HTR-8/SVneo (cell line): ENCODE measurements at regions not wholly inside any gene's neighbourhood (a gene's known extent, or its start where the extent isn't known, plus 50 kb on each side); places are given as distances from the start of the nearest gene placed in this dataset.
"Not testable (repeated sequence)": the region's sequence is repeated elsewhere in the genome, so short reads cannot be mapped to it uniquely, and the experiment has no call there.

Source experiments
- DNase-seq: peaks from one replicate; pipeline ENCODE4 v3.0.0; 2011; ENCODE audit warnings: low spot score, mixed read lengths; ENCODE audit not compliant: insufficient read length
- FAIRE-seq: peaks from 2 replicates; lab custom pipeline; 2011; peaks lifted over from hg19 to GRCh38; lab: Jason Lieb, UNC

DNA sequence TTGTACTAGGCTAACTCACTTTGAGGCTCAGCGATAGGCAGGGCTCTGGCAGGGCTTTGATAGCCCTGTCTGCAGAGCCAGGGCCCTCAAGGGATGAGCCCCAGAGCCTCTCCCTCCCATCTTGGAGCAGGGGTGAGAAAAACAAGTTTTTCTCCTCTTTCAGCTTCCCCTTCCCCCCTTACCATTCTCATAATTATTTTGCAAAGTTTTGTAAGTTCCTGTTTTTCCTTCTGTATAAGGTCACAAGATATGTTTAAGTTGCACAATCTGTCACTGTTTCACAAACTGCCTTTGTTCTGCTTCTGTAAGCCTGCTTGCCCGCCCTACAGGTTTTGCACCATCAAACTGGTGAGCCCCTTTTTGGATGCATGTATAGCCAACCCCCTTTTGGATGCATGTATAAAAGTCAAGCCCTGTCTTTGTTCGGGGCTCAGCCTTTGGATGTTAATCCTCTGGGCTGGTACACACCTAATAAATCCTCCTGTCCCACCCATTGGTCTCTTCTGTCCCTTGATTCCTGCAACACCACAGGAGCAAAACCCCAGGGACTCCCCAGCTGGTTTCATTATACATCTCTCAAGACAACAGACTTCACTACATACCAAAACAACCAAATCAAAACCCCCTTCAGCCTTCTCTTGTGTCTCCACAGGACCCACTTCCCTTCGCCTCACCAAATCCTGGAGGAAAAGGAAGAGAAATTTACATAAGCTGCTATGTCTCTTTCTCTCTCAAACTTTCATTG is 52.5 kb upstream of the RESF1 start:
- FAIRE-seq = no peak
- DNase-seq = no peak

GRCh38 chr12:31903025-31903424 is 56.2 kb upstream of the RESF1 start:
- FAIRE-seq = no peak
- DNase-seq = no peak

- no peak for FAIRE-seq
- DNase-seq = no peak
These were observed 58.9 kb upstream of the RESF1 start for GRCh38 chr12:31900271-31900670.

DNA sequence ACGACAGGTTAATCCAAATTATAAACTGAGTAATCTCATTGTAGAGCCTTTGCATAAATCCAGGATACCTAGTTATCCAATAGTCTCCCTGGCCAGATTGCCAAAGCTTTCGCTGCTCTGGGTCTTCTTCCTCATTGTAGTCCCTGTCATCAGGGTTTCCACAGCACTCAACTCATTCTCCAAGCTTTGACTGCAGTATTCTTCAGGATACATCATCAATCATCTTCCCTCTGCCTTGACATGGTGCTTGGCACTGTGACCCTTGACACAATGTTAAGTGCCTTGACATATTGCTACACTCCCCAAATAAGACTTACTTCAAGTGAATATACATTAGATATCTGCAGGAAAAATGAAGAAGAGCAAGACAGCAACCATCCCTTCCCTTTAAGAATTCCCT is 60.1 kb upstream of the RESF1 start:
- no peak for DNase-seq
- FAIRE-seq = no peak

DNA sequence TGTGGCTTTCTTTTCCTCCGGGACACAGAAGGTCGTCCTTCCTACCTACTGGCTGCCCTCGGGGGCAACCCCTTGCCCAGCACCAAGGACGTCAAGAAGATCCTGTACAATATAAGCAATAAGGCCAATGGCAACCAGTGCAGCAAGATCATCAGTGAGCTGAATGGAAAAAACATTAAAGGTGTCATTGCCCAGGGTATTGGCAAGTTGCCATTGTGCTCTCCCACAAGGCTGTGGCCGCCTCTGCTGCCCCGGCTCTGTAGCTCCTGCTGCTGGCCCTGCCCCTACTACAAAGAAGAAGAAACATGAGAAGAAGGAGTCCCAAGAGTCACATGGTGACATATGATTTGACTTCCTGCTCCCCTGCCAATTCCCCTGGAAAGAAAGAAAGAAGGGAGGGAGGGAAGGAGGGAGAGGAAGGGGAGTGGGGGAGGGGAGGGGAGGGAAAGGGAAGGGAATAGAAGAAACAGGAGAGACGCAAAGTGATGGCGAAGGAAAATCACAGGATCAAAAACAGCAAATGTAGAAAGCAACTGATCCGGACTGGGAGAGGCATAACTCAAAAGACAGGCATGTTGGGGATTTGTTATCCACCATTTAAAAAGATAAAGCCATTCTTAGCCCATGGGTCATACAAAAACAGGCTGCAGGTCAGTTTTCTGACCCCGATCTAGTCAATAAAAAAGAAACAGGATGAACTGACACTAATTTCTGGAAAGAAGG is 61.3 kb upstream of the RESF1 start:
- FAIRE-seq (no peak), DNase-seq (peak; percentile 22)

DNA sequence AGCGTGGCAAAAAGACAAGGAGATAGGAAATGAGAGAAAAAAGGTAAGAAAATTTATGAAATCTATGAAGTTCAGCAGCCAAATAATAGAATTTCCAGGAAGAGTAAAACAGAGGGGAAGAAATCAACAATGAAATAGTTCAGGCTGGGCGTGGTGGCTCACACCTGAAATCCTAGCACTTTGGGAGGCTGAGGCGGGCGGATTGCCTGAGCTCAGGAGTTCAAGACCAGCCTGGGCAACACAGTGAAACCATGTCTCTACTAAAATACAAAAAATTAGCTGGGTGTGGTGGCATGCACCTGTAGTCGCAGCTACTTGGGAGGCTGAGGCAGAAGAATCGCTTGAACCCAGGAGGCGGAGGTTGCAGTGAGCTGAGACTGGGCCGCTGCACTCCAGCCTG is 62.1 kb upstream of the RESF1 start:
- DNase-seq, FAIRE-seq: not testable (repeated sequence)

DNA sequence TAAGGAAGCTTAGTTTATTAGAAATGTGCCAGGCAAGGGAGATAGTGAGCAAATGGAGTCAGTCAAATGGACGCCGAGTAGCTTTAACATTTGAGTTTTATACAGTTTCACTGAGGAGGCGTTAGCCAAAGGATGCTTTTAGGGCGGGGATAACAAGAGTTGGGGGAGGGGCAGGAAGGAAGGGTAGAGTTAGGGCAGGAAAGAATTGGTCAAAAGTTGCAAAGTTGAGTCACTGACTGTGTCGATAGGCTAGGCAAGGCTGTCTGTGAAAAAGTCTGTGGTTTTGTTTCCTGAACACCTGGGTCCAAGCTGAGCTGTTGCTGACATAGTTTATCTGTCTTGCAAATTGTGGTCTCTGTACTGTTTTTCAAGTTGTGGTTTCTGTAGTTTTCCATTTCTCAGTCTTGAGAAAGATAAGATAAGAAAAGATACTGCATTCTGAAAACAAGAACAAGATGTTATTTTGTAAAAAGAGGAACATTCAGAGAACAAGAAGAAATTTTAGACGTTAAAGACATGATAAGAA is 62.6 kb upstream of the RESF1 start:
- DNase-seq (no peak), FAIRE-seq (no peak)

GRCh38 chr12:31895449-31896150 is 63.6 kb upstream of the RESF1 start:
- no peak for DNase-seq
- no peak for FAIRE-seq

- no peak for DNase-seq
- FAIRE-seq = no peak
These were observed 68.6 kb upstream of the RESF1 start for GRCh38 chr12:31890295-31891285.

- no peak for DNase-seq
- FAIRE-seq = no peak
These were observed 72.0 kb upstream of the RESF1 start for GRCh38 chr12:31887109-31887811.

GRCh38 chr12:31882682-31883081 is 76.5 kb upstream of the RESF1 start:
- DNase-seq, FAIRE-seq: not testable (repeated sequence)

DNA sequence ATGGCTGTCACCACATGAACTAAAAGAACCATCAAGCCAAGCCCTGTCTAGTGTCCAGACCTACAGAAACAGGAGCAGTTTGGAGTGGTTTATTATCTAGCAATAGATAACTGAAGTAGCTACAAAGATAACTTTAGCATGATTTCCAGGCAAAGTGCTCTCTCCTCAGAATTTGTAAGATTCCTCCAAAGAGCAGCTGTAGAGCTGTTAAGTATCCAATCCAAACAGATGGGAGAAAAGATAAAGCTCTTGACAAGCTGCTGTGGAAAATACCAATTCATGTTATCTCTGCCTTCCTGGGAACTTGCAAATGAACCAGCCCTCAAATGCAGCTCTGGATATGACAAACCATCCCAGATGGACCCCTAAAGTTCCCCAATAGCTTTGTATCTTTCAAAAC is 78.9 kb upstream of the RESF1 start:
- FAIRE-seq (no peak), DNase-seq (no peak)

DNA sequence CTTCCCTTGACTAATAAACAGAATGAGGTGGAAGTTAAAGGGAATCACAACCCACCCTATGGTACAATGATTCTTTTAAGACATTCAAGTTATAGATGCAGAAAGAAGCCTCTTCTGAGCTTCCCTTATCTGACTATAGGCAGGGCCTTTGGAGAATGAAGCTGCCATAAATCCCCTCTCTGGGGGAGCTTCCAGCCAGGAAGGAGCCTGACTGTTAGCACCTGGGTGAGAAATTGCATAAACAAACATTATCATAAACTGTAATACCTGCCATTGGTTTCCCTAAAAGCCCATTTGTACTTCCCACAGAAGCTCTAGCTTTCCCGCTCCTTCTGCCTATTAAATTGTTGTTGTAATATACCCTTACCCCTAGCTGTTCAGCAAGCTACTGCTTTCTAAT is 81.3 kb upstream of the RESF1 start:
- no peak for DNase-seq
- no peak for FAIRE-seq

- FAIRE-seq = no peak
- no peak for DNase-seq
These were observed 82.4 kb upstream of the RESF1 start for GRCh38 chr12:31876568-31877424.

DNA sequence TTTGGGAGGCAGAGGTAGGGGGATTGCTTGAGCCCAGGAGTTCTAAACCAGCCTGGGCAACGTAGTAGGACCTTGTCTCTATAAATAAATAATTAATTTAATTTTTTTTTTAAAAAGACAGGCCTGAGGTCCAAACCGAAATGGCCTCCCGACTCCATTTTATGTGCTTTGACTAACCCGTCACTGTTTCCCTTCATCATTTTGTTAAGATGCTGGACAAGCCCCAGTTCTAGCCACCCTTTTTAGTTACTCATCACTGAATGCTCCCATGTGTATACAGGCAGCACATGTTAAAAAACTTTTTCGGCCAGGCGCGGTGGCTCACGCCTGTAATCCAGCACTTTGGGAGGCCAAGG is 83.6 kb upstream of the RESF1 start:
- no peak for FAIRE-seq
- no peak for DNase-seq

- peak; percentile 25 for DNase-seq
- no peak for FAIRE-seq
These were observed 84.1 kb upstream of the RESF1 start for GRCh38 chr12:31874961-31875608.

DNA sequence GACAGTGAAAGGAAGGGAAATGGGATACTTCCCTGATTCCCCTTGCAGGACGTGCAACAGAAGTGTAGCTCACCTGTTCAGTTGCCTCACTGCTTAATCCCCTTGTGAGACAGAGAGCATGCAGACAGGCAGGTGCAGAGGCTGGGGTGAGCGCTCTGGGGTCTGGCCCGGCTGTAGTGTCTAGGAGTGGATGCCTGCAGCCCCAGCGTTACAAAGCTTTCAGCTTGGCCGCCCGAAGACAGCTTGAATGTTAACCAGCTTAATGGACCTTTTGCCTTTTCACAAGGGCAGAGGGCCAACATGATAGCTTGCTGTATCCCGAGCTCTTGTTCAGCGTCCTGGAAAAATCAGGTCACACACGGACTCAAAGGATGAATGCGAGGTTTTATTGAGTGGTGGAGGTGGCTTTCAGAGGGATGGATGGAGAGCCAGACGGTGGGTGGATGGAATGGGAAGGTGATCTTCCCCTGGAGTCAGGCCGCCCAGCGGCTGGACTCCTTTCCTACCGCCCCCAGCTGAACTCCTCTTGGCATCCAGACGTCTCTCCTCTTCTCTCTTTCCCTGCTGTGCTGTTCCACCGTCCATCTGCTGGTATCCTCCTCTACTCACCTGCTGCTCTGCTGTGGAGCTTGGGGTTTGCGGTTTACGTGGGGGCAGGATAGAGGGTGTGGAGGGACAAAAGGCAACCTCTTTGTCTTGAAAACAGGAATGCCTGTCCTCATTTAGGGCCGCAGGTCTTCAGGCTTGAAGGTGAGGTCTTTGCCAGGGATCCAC is 86.2 kb upstream of the RESF1 start:
- FAIRE-seq (no peak), DNase-seq (no peak)
